Kidney epithelial cell (primary cell): ENCODE measurements at regions not wholly inside any gene's neighbourhood (a gene's known extent, or its start where the extent isn't known, plus 50 kb on each side); places are given as distances from the start of the nearest gene placed in this dataset.

Experiments used
- DNase-seq: peaks from one replicate; pipeline ENCODE4 v3.0.0-alpha.2; 2010; ENCODE audit warnings: low read depth
- H3K27me3 ChIP-seq: 2 replicates; pipeline ENCODE4 v1.6.0; 2011; ENCODE audit warnings: low read length; ENCODE audit not compliant: control insufficient read depth, insufficient read depth
- H3K36me3 ChIP-seq: 2 replicates; pipeline ENCODE4 v1.5.1; 2011; ENCODE audit warnings: low read length; ENCODE audit not compliant: control insufficient read depth, insufficient read depth
- H3K4me3 ChIP-seq: 2 replicates; pipeline ENCODE4 v1.5.1; 2011; ENCODE audit warnings: low read depth, mild to moderate bottlenecking, control low read depth, low read length
- CTCF ChIP-seq: IDR thresholded peaks from 2 replicates; pipeline ENCODE4 v1.5.1; 2011; ENCODE audit warnings: mild to moderate bottlenecking, moderate library complexity, low read length, control low read depth, inconsistent platforms; ENCODE audit not compliant: insufficient read depth, poor library complexity, severe bottlenecking

DNA sequence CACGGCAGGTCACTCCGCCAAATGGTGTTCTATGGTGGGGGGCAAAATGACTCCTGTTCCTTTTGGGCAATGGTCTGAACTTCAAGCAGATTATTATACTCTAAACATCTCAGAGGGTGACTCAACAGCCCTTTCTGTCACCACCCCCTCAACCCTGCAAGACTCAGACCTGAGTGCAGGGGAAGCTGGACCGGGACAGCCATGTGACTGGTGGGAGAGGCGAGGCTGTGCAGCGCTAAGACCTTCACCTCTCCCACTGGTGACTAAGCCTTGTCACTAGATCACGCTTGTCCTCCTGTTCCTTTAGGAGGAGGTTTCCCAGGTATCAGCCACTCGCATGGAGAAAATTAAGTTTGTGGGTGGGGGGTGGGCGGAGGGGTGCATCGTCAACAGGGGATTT lies 67.1 kb upstream of the CCND2 start:
- Histone ChIP-seq H3K36me3 (no peaks in the 10 kb centered on the region), H3K4me3 (no peak overlapping the region)

GRCh38 chr12:4203772-4204376 lies 69.7 kb upstream of the CCND2 start:
- TF ChIP-seq CTCF: no peak
- H3K4me3 ChIP-seq: no peak overlapping the region
- no peak for DNase-seq
- H3K36me3 ChIP-seq: no peaks in the 10 kb centered on the region
- H3K27me3 ChIP-seq: no peaks in the 10 kb centered on the region

More for the DNA sequence above, 67.1 kb upstream of the CCND2 start:
- TF ChIP-seq CTCF: no peak
- H3K27me3 ChIP-seq: no peaks in the 10 kb centered on the region
- DNase-seq: no peak

DNA sequence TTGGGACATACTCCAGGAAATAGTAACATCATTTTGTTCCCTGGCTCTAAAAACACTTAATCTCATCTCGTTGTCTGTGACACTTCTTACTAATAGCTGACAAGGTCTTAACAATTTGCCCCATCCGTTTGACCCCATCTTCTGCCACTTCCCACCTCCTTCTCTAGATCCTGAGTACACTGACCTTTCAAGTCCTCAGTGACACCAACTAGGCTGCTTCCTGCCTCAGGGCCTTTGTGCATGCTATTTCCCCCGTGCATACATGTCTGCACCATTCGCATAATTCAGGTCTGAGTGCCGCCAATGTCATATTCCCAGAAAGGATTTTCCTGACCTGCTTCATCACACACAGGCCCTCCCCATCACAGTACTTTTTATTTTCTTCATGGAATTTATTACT lies 70.6 kb upstream of the CCND2 start:
- Histone ChIP-seq H3K27me3 (peaks cover 2% of the 10 kb centered on the region), H3K36me3 (no peaks in the 10 kb centered on the region), H3K4me3 (no peak overlapping the region)
- no peak for DNase-seq
- no peak for TF ChIP-seq CTCF

GRCh38 chr12:4202487-4202886 lies 71.1 kb upstream of the CCND2 start:
- Histone ChIP-seq H3K27me3 (peaks cover 3% of the 10 kb centered on the region), H3K4me3 (no peak overlapping the region), H3K36me3 (no peaks in the 10 kb centered on the region)
- no peak for DNase-seq
- no peak for TF ChIP-seq CTCF

- no peak for TF ChIP-seq CTCF
- H3K27me3 ChIP-seq: peaks cover 3% of the 10 kb centered on the region
- DNase-seq: no peak
- H3K4me3 ChIP-seq: no peak overlapping the region
- H3K36me3 ChIP-seq: no peaks in the 10 kb centered on the region
These were observed 72.0 kb upstream of the CCND2 start for GRCh38 chr12:4201333-4202100.
